PFSK-1 (cell line): ENCODE measurements at regions not wholly inside any gene's neighbourhood (a gene's known extent, or its start where the extent isn't known, plus 50 kb on each side); places are given as distances from the start of the nearest gene placed in this dataset.

Source experiments
- FOXP2 ChIP-seq: optimal IDR thresholded peaks from 2 replicates; pipeline ENCODE3; 2011; ENCODE audit warnings: borderline replicate concordance, control low read depth, inconsistent platforms; ENCODE audit not compliant: insufficient read depth; ENCODE audit errors: extremely low read length, extremely low read depth
- POLR2AphosphoS5 ChIP-seq: IDR thresholded peaks from 2 replicates; pipeline ENCODE4 v1.6.1; 2012; ENCODE audit warnings: low read depth, mild to moderate bottlenecking, control low read depth, low read length, moderate library complexity
- SIN3A ChIP-seq: IDR thresholded peaks from 2 replicates; pipeline ENCODE4 v1.6.1; 2012; ENCODE audit warnings: mild to moderate bottlenecking, low read length, moderate library complexity, borderline replicate concordance; ENCODE audit not compliant: insufficient read depth
- TAF1 ChIP-seq: IDR thresholded peaks from 2 replicates; pipeline ENCODE4 v1.6.1; 2012; ENCODE audit warnings: low read length, control low read depth, borderline replicate concordance; ENCODE audit not compliant: insufficient read depth
- TF ChIP-seq, protein P1 (sequence below), 2 experiments: IDR thresholded peaks; 2 replicates each; pipeline versions ENCODE4 v1.6.1 to v1.8.0; 2011 to 2012; ENCODE audit warnings: low read depth in 2 of 2, low read length in 2 of 2, control low read depth in 1 of 2, inconsistent platforms in 1 of 2, mild to moderate bottlenecking in 1 of 2, moderate library complexity in 1 of 2; ENCODE audit not compliant: insufficient read depth in 1 of 2

DNA sequence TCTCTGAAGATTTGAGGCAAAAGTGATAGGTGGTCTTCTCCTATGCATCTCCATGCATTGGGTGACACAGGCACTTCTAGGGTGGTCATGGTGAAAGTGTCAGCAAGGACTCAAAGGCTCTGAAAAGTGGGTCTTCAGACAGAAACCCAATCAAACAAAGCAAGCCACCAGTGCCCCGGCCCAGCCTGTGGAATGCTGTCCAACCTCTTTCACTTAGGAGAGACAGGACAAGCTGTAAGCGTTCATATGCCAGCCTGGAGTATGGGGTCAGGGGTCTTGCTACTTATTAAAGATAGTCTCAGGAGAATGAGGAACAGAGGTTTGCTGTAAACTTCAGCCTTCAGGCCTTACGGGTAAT, 324.5 kb downstream of the GADD45G start:
- TF ChIP-seq SIN3A (no peak), POLR2AphosphoS5 (no peak), FOXP2 (no peak), TAF1 (no peak)
- TF ChIP-seq, protein P1, sequence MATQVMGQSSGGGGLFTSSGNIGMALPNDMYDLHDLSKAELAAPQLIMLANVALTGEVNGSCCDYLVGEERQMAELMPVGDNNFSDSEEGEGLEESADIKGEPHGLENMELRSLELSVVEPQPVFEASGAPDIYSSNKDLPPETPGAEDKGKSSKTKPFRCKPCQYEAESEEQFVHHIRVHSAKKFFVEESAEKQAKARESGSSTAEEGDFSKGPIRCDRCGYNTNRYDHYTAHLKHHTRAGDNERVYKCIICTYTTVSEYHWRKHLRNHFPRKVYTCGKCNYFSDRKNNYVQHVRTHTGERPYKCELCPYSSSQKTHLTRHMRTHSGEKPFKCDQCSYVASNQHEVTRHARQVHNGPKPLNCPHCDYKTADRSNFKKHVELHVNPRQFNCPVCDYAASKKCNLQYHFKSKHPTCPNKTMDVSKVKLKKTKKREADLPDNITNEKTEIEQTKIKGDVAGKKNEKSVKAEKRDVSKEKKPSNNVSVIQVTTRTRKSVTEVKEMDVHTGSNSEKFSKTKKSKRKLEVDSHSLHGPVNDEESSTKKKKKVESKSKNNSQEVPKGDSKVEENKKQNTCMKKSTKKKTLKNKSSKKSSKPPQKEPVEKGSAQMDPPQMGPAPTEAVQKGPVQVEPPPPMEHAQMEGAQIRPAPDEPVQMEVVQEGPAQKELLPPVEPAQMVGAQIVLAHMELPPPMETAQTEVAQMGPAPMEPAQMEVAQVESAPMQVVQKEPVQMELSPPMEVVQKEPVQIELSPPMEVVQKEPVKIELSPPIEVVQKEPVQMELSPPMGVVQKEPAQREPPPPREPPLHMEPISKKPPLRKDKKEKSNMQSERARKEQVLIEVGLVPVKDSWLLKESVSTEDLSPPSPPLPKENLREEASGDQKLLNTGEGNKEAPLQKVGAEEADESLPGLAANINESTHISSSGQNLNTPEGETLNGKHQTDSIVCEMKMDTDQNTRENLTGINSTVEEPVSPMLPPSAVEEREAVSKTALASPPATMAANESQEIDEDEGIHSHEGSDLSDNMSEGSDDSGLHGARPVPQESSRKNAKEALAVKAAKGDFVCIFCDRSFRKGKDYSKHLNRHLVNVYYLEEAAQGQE (IDR thresholded peaks at IDR 0.05; ENCODE audit: insufficient read depth in 1 of 2, low read depth in 2 of 2, low read length in 2 of 2) = no peak

DNA sequence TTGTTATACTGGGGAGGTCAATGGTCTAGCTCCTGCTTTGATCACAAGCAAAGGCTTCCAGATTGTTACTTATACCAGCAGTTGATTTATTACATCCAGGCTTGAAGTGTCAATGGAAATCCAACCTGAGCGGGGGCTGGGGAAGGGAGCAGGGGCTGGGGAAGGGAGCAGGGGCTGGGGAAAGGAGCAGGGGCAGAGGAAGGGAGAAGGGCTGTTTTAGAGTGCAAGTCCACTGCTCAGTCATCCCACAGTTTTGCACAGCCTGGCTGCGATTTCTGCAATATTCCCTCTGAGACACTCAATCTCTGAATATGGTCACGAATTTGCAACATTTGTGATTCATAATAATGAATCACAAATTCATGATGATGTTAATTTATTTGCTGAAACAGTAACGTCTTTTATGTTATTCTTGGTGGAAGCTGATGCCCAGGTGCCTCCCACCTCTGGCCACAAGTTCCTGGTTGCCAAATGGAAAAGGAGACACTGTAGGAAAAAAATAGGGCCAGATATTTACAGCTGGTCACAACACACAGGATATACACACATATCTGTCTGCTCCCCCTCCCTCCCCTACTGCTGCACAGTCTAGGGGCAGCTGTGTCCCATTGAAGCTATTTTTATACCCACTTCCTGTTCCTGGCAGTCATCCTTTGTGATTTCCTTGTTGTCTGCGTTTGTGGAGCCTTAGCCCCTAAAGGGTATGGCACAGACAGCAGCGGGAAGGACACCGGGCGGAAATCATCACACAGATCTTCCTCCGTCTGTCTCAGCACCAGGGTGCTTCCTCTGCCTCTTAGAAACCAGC, 325.1 kb downstream of the GADD45G start:
- no peak for TF ChIP-seq POLR2AphosphoS5
- TF ChIP-seq, protein P1 (IDR thresholded peaks at IDR 0.05; ENCODE audit: insufficient read depth in 1 of 2, low read depth in 2 of 2, low read length in 2 of 2) = no peak
- TF ChIP-seq SIN3A = no peak
- no peak for TF ChIP-seq FOXP2
- TF ChIP-seq TAF1 = no peak

DNA sequence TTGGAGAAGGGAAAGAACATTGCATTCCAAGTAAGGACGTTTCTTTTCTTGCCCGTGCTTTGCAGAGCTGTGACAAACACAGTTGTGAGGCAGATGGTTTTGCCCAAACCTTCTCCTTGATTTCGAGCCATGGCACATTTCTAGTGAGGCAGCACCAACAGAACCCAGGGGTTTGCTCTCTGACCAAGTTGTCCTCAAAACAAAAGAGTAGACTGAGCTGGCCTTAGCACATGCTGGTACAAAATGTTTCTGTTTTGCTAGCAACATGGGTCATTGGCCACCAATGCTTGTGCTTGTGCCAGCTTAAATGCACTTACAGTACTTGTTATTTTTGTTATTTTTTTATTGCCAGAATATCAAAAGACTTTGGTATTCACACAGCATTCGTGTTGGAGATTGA, 328.8 kb downstream of the GADD45G start:
- TF ChIP-seq, protein P1 (IDR thresholded peaks at IDR 0.05; ENCODE audit: insufficient read depth in 1 of 2, low read depth in 2 of 2, low read length in 2 of 2) = no peak
- TF ChIP-seq TAF1 (no peak), SIN3A (no peak), FOXP2 (no peak), POLR2AphosphoS5 (no peak)

DNA sequence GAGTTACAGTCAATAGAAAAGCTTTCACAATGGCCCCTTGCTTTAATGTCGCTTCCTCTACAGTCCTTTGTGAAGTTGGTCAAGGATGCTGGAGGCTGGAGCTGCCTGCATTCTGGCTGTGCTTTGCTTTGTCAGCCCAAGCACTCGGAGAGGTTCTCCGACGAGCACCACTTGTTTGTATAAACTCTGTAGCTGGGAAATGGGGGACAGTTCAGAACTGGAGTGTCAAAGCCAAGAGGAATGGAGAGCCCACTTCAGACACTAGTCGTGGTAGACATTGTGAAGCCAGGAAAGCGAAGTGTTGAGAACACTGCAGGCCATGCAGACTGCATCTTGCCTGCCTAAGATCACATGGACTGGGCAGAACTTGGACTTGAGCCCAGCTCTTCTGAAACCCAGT, 330.3 kb downstream of the GADD45G start:
- TF ChIP-seq SIN3A (no peak), TAF1 (no peak), FOXP2 (no peak), POLR2AphosphoS5 (no peak)
- TF ChIP-seq, protein P1 (IDR thresholded peaks at IDR 0.05; ENCODE audit: insufficient read depth in 1 of 2, low read depth in 2 of 2, low read length in 2 of 2) = no peak
